HG03439 (cell line): ENCODE measurements at regions not wholly inside any gene's neighbourhood (a gene's known extent, or its start where the extent isn't known, plus 50 kb on each side); places are given as distances from the start of the nearest gene placed in this dataset.
"Not testable (repeated sequence)": the region's sequence is repeated elsewhere in the genome, so short reads cannot be mapped to it uniquely, and the experiment has no call there.

Experiments
- ATAC-seq: cut with Tn5 transposase; IDR thresholded peaks from one replicate; pipeline ENCODE4 v1.9.1; 2021; ENCODE audit warnings: mild to moderate bottlenecking, moderate library complexity; ENCODE audit not compliant: unreplicated experiment

DNA sequence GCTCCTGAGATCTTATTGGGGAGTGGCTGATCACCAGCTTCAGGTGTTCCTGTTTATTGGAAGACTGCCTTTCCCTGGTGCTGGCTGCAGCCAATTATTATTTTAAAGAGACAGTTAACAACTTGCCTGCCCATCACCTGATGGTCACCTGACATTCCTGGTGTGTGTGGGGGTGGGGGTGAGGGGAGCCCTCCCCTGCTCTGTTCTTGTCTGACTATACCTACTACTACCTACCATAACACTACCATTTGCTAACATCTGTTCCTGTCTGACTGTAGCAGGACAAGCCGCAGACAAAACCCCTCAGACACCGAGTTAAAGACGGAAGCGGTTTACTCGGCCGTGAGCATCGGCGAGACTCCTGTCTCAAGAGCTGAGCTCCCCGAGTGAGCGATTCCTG is 54.9 kb upstream of the NBPF3 start:
- ATAC-seq, result no peak

DNA sequence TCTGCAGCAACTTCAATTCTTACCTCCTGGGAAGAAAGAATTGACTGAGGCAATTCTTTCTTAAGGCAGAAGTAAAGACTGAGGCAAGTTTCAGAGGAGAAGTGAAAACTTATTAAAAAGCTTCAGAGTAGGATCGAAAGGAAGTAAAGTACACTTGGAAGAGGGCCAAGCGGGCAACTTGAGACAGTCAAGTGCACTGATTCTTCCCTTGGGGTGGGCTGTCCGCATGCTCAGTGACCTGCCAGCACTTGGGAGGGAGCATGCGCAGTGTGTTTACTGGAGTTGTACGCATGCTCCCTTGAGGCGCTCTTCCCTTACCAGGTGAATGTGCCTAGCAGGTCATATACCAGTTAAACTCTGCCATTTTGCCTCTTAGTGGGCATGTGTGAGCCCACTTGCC is 55.3 kb upstream of the NBPF3 start:
- ATAC-seq, result no peak

- ATAC-seq, result no peak
These were observed 56.0 kb upstream of the NBPF3 start for GRCh38 chr1:21383785-21384401.

DNA sequence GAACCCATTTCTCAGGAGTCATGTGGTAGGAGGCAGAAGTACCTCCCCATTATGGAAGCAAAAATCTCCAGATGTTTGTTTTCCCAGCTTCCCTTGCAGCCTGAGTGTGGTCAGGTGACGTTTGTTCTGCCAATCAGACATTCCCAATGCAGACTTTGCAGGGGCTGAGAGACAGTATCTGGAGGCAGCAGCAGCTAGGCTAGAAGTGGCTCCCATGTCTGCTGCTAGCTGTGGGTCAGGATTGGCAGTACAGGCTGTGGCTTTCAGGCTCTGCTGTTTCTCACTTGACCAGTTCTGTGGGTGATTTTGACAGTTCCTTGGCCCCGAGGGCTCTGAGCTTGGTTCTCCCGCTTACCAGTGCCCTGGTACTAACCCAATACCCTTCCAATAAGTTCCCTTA is 58.6 kb upstream of the NBPF3 start:
- no peak for ATAC-seq

DNA sequence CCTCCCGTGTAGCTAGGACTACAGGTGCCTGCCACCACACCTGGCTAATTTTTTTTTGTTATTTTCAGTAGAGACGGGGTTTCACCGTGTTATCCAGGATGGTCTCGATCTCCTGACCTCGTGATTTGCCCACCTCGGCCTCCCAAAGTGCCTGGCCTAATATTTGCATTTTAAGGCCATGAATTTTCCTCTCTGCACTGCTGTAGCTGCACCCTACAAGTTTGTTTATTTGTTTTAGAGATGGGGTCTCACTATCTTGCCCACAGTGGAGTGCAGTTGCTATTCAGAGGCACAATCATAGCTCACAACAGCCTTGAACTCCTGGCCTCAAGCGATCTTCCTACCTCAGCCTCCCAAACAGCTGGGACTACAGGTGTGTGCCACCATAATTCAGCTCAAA is 59.8 kb upstream of the NBPF3 start:
- not testable (repeated sequence) for ATAC-seq

DNA sequence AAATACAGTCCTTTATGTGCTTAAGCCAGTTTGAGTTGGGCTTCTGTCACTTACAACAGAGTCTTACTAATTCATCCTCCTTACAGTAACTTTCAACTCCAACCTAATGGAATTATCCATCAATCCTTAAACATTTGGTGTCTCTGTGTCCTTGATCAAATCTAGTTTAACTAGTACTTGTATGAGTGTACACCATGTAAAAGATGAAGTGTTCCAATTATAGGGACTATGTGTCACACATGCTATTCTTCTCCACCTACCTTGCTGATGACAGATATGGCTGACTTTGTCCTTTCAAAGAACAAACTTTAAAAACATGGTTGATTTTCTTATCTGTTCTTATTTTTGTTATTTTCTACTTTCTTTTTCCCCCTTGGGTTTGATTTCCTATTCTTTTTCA is 60.4 kb upstream of the NBPF3 start:
- ATAC-seq, result no peak

DNA sequence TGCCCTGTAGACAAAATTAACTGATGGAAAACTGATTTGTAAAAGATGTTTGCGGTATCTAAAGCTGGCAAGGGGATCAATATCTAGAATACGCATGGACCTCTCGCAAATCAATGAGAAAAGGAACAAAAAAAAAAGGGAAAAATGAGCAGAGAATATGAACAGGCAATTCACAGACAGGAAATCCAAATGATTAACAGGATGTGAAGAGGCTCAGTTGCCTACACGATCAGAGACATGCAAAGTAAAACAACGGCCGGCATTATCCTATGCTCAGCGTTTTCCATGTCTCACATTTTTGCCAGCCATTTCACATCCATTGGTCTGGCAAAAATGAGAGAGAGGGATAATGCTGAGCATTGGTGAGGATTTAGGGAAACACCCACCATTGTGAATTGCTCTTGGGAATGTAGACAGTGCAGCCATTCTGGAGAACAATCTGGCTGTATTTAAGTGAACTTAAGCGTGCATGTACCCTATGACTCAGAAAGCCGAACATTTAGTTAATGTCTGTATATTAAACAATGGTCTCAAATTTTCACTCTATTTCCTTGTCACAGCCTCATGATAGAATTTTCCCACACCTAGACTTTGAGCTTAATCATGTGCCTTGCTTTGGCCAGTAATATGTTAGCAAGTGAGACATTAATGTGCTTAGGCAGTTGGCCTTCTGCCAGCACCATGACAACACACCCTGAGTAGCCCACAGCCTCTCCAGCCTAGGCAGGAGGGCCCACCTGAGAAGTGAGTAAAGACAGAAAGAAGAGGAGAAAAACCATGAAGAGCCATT is 61.0 kb upstream of the NBPF3 start:
- ATAC-seq, result no peak

DNA sequence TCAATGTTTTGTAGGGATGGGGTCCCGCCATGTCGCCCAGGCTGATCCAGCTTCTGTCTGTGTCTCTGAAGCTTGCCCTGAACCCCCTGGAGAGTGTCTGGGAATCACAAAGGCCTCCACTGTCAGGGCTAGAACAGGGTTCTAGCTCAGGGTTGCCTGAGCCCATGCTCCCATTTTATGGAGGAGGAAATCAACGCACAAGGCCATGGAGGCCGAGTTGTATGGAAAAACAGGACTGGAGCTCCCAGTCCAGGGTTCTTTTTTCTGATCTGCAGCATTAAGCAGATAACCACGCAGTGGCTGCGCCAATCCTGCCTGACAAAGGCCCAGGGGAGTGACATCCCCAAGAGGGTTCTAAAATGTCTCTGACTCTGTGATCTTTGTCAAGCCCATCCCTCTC is 67.6 kb upstream of the NBPF3 start:
- ATAC-seq, result no peak

DNA sequence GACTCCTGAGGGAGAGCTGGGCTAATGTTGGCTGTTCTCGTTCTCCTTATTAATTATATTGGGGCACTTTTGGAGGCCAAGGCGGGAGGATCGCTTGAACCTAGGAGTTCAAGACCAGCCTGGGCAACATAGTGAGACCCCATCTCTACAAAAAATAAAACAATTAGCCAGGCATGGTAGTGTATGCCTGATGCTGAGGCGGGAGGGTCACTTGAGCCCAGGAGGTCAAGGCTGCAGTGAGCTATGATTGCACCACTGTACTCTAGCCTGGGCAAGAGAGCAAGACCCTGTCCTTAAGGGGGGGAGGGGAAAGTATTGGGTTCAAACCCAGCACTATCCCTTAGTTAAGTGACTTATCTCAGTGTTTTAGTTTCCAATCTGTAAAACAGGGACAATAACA is 70.0 kb upstream of the NBPF3 start:
- ATAC-seq, result no peak

DNA sequence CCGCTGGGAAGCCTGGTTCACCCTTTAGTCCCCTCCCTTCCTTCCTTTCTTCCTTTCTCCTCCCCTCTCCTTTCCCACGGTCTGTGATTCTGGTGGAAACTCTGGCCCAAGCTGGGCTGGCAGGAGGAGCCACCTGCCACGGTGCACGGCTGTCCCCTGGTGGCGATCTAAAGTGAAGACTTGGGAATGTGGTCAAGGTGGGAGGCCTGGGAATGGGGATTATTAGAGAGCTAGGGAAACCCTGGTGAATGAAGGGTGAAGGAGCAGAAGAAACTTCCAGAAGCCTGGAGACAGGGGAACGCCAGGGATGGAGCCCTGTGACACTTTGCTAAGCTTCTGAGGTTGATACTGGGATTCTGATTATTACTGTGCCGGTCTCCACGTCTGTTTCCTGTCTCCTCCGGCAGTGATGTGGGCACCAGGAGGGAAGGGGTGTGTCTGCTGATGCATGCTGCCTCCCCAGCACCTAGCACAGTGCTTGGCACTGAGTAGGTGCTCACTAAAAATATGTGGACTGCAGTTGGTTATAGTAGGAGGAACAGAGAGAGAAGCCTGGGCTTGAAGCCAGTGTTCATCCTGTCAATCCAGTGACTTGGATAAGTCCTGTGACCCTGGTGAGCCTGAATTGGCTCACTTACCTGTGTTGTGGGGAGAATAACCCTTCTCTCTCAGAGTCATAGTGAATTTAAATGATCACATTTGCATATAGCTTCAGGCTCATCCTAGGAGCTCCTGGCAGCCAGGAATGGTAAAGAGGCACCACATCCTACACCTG is 71.2 kb upstream of the NBPF3 start:
- ATAC-seq, result peak; percentile 51

GRCh38 chr1:21367973-21368514 is 71.9 kb upstream of the NBPF3 start:
- ATAC-seq, result not testable (repeated sequence)

DNA sequence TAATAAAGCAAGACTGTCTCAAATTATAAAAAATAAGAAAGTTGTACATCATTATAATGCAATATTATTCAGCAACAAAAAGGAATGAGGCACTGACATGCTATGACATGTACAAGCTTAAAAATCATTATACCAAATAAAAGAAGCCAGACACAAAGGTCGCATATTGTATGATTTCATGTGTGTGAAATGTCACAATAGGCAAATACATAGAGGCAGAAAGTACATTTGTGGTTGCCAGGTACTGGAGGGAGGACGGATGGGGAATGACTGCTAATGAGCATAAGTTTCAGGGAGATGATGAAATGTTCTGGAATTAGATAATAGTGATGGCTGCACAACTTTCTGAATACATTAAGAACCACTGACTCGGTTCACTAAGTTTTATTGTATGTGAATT is 73.6 kb upstream of the NBPF3 start:
- ATAC-seq, result no peak

- ATAC-seq, result no peak
These were observed 74.8 kb upstream of the ECE1 start for GRCh38 chr1:21365036-21365435.

DNA sequence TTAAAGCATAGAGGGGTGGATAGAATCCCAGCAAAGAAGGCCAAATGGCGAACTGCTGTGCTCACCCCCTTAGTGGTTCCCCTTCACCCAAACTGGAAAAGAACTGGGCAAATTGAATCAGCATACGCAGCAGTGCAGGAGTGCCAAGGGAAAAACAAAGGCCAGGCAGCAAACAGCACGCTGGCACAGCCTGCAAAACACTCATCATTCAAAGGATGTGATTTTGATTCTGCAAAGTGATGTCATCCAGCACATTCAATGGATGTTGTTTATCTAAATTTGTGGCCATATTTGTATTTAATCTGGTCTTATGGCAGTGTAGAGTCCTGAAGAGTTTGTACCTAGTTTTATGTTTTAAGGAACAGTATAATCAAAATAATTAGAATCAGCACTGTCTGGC is 71.8 kb upstream of the ECE1 start:
- no peak for ATAC-seq

GRCh38 chr1:21361506-21361905 is 71.2 kb upstream of the ECE1 start:
- no peak for ATAC-seq

GRCh38 chr1:21357161-21357560 is 66.9 kb upstream of the ECE1 start:
- ATAC-seq, result no peak

GRCh38 chr1:21355956-21356355 is 65.7 kb upstream of the ECE1 start:
- no peak for ATAC-seq

DNA sequence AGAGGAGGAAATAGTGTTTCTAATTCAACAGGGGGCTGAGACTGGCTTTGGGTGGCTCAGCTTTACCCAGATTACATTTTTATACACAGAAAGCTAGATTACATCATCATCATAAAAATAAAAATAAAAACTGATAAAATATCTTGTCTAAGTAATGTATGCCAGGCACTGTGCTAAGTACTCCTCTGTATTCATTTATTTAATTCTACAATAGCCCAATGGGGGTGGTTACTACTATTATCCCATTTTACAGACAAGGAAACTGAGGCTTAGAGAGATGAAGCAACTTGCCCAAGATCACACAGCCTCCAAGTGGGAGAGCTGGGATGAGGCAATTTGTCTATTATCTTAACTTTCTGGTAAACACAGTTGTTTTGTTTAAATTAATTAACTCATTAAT is 62.3 kb upstream of the ECE1 start:
- ATAC-seq, result no peak

DNA sequence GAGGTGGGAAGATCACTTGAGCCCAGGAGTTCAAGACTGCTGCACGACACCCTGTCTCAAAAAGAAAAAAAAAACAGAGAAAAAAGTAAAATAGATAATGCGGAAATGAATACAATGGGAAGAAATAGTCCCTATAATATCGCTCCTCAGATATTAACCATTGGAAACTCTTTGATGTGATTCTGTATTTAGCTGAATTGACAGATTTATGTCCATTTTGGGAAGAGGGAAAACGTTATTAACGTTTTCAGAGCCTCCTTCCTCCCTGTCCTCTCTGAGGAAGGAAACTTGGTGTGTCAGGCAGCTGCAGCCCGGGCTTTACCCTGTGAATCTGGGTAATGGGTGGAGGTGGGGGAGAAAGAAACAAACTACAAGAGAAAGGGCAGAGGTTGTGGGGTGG is 61.6 kb upstream of the ECE1 start:
- ATAC-seq, result no peak

DNA sequence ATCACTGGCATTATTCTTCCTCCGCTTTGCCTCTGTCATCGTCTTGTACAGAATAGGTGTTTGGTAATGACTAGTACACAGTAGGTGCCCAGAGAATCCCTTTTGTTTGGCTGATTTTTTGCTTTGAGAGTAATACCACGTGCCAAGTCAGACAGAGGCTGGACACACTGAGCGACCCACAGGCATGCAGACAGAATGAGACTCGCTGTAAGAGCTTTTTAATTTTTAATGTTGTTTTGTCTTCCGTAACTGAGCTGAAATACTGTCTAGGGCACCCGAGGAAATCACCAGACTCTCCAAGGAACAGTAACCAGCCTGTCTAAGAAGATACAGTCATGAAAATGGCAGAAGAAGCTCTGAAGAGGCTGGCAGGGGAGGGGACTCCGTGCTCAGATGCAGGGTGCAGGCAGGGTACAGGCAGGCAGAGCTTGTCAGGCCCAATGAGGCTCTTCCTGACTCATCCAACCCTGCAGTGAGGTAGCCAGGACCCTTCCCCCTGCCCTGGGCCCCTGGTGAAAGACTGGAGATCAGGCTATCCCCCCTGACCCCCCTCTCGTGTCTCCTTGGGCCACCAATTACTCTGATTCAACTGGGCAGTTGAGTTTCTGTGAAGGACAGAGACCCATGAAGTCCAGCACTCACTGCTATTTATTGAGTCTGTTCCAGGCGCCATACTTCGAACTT is 60.1 kb upstream of the ECE1 start:
- ATAC-seq, result no peak

GRCh38 chr1:21349693-21350092 is 59.4 kb upstream of the ECE1 start:
- ATAC-seq, result no peak
